ENCODE measurements at regions not wholly inside any gene's neighbourhood (a gene's known extent, or its start where the extent isn't known, plus 50 kb on each side); places are given as distances from the start of the nearest gene placed in this dataset.

GRCh38 chr9:105141146-105141975 is 103.1 kb upstream of the SLC44A1 start:
- TF ChIP-seq CTCF (conservative IDR thresholded peaks at IDR 0.05; ENCODE audit: low read length), result no peak
- TF ChIP-seq EZH2phosphoT487 (IDR thresholded peaks at IDR 0.05; ENCODE audit: borderline replicate concordance, low read depth, low read length), result no peak

Data from OCI-LY7 (cell line).